H1 (cell line): ENCODE measurements at regions not wholly inside any gene's neighbourhood (a gene's known extent, or its start where the extent isn't known, plus 50 kb on each side); places are given as distances from the start of the nearest gene placed in this dataset.

Experiments used
- BRCA1 ChIP-seq: IDR thresholded peaks from 2 replicates; pipeline ENCODE4 v1.6.1; 2012; ENCODE audit warnings: low read depth, low read length, improper control_type of control experiment
- CBX5 ChIP-seq: fragments of 300-800, 300-1000 bp; sonication (generic); IDR thresholded peaks from 2 replicates; pipeline ENCODE4 v1.7.1; 2016; ENCODE audit warnings: antibody characterized with exemption, low read length, low read depth
- CHD2 ChIP-seq: IDR thresholded peaks from 2 replicates; pipeline ENCODE4 v1.6.1; 2012; ENCODE audit warnings: low read length, improper control_type of control experiment
- EP300 ChIP-seq, 2 experiments: IDR thresholded peaks; 1 replicate in 1 of 2; 2 replicates in 1 of 2; pipeline ENCODE4 v1.6.1; 2011 to 2012; ENCODE audit warnings: low read depth in 2 of 2, low read length in 2 of 2, mild to moderate bottlenecking in 2 of 2, borderline replicate concordance in 1 of 2, inconsistent platforms in 1 of 2, moderate library complexity in 1 of 2
- EZH2 ChIP-seq: fragments of 200-600 bp; sonication (generic); IDR thresholded peaks from 2 replicates; pipeline ENCODE4 v1.7.1; 2012; ENCODE audit warnings: low read depth, mild to moderate bottlenecking, moderate library complexity, low read length, inconsistent platforms; ENCODE audit not compliant: severe bottlenecking
- KDM5A ChIP-seq: fragments of 200-600 bp; IDR thresholded peaks from 2 replicates; pipeline ENCODE4 v1.7.1; 2012; ENCODE audit warnings: mild to moderate bottlenecking, low read length, inconsistent platforms, mixed read lengths
- POLR2A ChIP-seq, 2 experiments: IDR thresholded peaks; 1 replicate in 1 of 2; 2 replicates in 1 of 2; pipeline ENCODE4 v1.6.1; 2011; ENCODE audit warnings: low read depth in 2 of 2, low read length in 2 of 2, mild to moderate bottlenecking in 2 of 2; ENCODE audit errors: control extremely low read depth in 1 of 2
- POLR2AphosphoS5 ChIP-seq: IDR thresholded peaks from 2 replicates; pipeline ENCODE4 v1.6.1; 2011; ENCODE audit warnings: low read depth, low read length
- RAD21 ChIP-seq, 2 experiments: IDR thresholded peaks in 1 of 2; conservative IDR thresholded peaks in 1 of 2; 2 replicates each; pipeline ENCODE4 v1.6.1; 2011; ENCODE audit warnings: low read depth in 2 of 2, low read length in 2 of 2, improper control_type of control experiment in 1 of 2, inconsistent platforms in 1 of 2, mild to moderate bottlenecking in 1 of 2, moderate library complexity in 1 of 2
- SUZ12 ChIP-seq: fragments of 200-600 bp; sonication (generic); IDR thresholded peaks from 2 replicates; pipeline ENCODE4 v1.6.1; 2012; ENCODE audit warnings: mild to moderate bottlenecking, inconsistent platforms, low read length, moderate library complexity, mixed read lengths
- TF ChIP-seq, protein P1 (sequence below), 3 experiments: IDR thresholded peaks; 1 replicate in 2 of 3; 2 replicates in 1 of 3; pipeline versions ENCODE4 v1.5.1 to v1.6.1; 2011; ENCODE audit warnings: low read length in 3 of 3, mild to moderate bottlenecking in 3 of 3, inconsistent platforms in 2 of 3, low read depth in 1 of 3, moderate library complexity in 1 of 3; ENCODE audit not compliant: insufficient read depth in 1 of 3; ENCODE audit errors: control extremely low read depth in 1 of 3
- TF ChIP-seq, protein P2 (sequence below): IDR thresholded peaks from 2 replicates; pipeline ENCODE4 v1.6.1; 2011; ENCODE audit warnings: low read depth, mild to moderate bottlenecking, low read length; ENCODE audit not compliant: insufficient read depth
- TF ChIP-seq, protein P3 (sequence below): IDR thresholded peaks from 2 replicates; pipeline ENCODE4 v1.6.1; 2012; ENCODE audit warnings: low read length, inconsistent platforms

DNA sequence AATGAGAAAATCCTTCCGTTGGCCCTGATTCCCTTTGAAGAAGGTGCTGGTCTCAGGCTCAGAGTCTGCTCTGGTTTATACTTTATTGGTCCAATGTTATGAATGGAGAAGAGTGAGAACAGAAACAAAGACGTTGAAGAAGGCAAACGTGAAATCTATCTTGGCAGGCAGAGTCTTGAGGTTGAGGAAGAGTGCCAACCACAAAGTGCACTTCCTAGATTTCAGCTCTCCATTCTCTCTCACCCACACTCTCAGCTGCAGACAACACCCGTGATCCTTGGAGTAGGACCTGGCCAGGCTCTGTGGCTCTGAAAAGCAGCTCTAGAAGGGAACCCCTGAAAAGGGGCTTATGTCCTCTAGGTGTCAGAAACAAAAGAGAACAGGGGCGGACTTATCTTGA lies 128.9 kb upstream of the PLXNA4 start:
- TF ChIP-seq CHD2 (no peak), POLR2A (IDR thresholded peaks at IDR 0.05; ENCODE audit: control extremely low read depth in 1 of 2, low read depth in 2 of 2, low read length in 2 of 2) (no peak), POLR2AphosphoS5 (no peak), EZH2 (no peak), BRCA1 (no peak), SUZ12 (no peak), KDM5A (no peak), EP300 (IDR thresholded peaks at IDR 0.05; ENCODE audit: borderline replicate concordance in 1 of 2, low read depth in 2 of 2, low read length in 2 of 2) (no peak), RAD21 (IDR thresholded peaks at IDR 0.05 in 1 of 2, conservative IDR thresholded peaks at IDR 0.05 in 1 of 2; ENCODE audit: low read depth in 2 of 2, low read length in 2 of 2) (no peak), CBX5 (no peak)
- TF ChIP-seq, protein P1, sequence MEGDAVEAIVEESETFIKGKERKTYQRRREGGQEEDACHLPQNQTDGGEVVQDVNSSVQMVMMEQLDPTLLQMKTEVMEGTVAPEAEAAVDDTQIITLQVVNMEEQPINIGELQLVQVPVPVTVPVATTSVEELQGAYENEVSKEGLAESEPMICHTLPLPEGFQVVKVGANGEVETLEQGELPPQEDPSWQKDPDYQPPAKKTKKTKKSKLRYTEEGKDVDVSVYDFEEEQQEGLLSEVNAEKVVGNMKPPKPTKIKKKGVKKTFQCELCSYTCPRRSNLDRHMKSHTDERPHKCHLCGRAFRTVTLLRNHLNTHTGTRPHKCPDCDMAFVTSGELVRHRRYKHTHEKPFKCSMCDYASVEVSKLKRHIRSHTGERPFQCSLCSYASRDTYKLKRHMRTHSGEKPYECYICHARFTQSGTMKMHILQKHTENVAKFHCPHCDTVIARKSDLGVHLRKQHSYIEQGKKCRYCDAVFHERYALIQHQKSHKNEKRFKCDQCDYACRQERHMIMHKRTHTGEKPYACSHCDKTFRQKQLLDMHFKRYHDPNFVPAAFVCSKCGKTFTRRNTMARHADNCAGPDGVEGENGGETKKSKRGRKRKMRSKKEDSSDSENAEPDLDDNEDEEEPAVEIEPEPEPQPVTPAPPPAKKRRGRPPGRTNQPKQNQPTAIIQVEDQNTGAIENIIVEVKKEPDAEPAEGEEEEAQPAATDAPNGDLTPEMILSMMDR (IDR thresholded peaks at IDR 0.05; ENCODE audit: control extremely low read depth in 1 of 3, insufficient read depth in 1 of 3, low read depth in 1 of 3, low read length in 3 of 3), result no peak
- TF ChIP-seq, protein P2, sequence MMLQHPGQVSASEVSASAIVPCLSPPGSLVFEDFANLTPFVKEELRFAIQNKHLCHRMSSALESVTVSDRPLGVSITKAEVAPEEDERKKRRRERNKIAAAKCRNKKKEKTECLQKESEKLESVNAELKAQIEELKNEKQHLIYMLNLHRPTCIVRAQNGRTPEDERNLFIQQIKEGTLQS, result no peak
- TF ChIP-seq, protein P3, sequence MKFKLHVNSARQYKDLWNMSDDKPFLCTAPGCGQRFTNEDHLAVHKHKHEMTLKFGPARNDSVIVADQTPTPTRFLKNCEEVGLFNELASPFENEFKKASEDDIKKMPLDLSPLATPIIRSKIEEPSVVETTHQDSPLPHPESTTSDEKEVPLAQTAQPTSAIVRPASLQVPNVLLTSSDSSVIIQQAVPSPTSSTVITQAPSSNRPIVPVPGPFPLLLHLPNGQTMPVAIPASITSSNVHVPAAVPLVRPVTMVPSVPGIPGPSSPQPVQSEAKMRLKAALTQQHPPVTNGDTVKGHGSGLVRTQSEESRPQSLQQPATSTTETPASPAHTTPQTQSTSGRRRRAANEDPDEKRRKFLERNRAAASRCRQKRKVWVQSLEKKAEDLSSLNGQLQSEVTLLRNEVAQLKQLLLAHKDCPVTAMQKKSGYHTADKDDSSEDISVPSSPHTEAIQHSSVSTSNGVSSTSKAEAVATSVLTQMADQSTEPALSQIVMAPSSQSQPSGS, result no peak
